GM18511 (cell line): ENCODE measurements at regions not wholly inside any gene's neighbourhood (a gene's known extent, or its start where the extent isn't known, plus 50 kb on each side); places are given as distances from the start of the nearest gene placed in this dataset.
"Not testable (repeated sequence)": the region's sequence is repeated elsewhere in the genome, so short reads cannot be mapped to it uniquely, and the experiment has no call there.

Source experiments
- ATAC-seq: cut with Tn5 transposase; IDR thresholded peaks from one replicate; pipeline ENCODE4 v1.9.1; 2021; ENCODE audit warnings: mild to moderate bottlenecking, moderate library complexity; ENCODE audit not compliant: unreplicated experiment

DNA sequence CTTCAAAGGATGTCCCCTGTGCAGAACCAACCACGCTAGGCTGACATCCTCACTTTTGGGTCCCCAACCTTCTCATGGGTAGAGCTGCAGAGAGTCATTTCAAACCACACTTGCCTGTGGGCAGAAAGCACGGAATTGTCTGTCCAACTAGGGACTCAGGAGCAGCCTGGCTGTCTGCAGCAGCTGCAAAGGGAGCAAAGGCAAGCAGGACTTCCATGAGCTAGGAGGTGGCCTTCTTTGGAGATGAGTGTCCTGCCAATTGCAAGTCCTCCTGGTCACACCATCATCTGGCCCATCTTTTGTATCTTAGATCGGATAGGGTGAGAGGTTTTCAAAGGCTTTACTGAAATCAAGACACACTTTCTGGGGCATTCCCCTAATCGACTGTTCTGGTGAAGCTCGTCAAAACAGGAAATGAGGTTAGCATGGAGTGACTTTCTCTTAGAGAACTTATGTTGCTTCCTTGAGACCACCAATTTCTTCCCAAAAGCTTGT is 222.3 kb upstream of the PLGLB2 start:
- peak; percentile 62 for ATAC-seq

DNA sequence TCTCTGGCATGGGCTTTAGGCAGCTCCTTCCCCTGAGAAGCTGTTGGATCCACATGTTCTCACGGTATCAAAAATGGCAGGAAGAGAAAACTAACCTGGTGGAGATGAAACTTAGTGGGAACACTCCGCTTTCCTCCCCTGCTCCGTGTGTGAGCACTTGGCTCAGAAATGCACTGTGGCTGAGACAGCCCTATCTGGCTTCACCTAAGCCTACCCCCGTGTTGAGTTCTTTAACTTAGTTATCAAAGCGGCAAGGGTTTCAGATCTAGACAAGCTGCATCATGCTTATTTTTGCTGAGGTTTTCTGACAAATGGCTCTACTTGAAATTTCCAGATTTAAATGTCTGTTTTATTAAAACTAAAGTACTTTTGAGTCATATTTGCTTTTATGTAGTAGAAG is 221.6 kb upstream of the PLGLB2 start:
- ATAC-seq = not testable (repeated sequence)

DNA sequence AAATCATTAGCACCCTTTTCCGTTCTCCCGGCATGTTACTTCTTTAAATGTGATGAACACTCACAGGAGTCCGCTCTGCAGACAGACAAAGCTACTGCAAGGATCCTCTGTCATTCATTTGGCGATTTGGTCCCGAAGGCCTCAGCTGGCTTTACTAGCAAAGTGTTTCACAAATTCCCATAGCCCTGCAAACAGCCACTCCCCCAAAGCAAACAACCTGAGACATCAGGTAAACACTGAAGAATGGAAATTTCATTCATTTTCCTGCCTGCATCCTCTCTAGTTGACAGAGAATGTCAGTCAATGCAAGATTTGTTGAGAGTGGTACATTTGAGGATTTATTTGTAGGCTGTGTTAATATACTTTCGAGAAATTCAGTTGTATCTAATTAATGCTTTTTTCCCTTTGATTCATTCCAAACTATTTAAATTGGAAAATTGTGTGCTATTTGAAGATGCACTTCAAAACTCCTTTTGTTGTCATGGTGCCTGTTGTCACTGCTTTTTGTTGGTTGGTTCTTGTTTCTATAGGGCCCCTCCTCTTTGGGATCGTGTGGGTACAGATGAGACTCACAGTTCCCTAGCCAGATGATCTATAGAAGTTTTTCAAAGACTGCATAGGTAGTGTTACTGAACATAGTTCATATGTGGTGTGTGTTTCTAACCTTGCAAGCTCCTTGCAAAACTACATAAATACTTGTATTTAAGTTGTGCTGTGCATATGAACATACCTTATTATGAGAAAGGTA is 215.7 kb upstream of the PLGLB2 start:
- not testable (repeated sequence) for ATAC-seq

DNA sequence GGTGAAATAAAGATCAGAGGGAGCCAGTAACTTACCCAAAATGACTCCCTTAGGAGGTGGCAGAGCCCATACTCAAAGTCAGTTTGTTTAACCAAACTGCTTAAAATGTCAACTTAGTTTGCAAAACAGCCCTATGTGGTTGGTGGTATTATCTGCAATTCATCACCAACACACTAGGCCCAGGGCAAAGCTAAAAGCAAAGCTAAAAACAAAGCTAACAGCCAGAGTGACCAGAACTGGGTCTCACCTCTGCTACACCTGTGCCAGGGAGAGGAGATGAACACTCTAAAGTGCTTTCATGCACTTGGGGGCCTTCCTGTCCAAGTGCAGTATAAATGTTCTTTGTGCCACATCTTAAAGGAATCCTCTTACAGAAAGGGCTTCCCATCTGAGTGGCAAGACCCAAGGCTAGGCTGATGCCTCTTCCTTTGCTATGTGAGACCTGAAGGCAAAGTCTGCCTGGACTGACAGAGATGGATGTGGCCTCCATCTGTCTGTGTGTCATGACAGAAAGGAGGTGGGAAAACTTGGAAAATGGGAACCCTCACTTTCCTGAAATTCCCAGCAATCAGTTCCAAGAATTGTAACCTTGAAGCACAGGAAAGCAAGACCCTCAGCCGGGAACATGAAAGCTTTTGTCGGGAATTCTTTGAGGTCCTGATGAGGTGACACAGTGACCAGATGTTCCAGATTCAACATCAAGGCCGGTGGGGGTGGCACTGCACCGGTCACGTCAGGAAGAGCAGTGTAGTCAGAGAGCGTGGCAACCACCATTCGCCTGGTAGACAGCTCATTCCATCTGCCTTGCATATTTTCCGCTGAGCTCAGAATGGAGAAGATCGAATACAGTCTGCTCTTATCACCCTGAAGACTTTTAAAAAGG is 214.3 kb upstream of the PLGLB2 start:
- not testable (repeated sequence) for ATAC-seq

DNA sequence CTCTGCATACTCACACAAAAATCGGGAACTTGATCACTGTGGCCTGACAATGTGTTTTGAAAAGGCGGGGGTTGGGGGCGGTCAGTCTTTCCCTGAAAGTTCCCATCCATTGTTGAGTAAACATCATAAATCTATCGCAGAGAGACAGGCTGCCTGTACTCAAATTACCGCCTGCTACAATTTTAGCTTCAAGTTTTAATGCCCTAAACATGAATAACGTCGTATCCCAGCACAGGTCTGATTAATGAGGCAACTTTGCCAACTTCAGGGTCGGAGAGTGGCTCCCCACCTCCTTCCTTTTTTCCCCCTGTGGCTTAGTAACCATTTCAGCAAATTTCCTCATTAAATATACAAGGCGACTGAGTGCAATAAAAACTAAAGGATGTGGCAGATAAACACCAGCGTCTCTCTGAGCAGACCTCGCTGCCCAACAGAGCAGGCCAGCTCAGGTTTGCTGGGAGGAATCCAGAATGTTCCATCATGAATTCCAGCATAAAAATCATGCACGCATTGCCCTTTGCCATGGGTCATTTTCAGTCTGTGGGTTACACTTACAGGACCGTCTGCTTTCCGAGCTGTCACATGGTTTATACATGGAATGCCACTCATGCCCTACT is 213.5 kb upstream of the PLGLB2 start:
- ATAC-seq = not testable (repeated sequence)

DNA sequence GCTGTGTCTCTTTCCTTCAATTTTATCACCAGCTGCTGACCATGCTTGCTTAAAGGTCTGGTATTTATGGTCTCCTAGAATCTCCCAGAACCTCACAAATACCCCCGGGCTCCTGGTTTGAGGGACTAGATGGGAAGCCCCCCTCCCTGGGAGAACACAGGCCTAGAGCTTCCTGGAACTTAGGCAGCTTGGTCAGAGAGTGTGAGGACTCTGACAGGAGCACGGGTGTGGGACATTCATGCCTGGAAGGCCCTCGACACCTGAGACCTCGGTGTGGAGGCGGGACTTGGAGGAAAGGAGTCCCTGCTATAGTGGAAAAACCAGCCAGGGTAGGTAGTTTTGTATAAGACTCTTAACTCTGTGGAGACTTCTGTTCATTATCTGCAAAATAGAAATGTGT is 211.5 kb upstream of the PLGLB2 start:
- ATAC-seq = not testable (repeated sequence)

GRCh38 chr2:87537251-87537671 is 210.6 kb upstream of the PLGLB2 start:
- not testable (repeated sequence) for ATAC-seq

DNA sequence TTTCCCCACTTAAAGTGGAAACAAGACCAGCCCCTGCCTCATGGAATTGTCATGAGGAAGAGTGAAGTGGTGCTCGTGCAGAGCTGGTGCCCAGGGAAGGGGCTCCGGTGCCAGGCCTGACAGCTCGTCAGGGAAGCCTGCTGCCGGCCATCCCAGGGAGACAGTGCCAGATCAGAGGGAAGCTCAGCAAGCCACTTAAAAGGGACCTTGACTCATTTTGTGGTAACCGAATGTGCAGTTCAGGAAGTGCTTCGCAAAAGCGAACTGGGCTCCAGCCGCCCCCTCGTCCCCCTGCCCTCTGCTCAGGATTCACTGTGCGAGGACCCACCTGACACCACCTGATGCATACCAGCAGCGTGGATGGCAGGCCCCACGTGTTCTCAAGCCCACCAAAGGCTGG is 209.6 kb upstream of the PLGLB2 start:
- ATAC-seq = not testable (repeated sequence)

- ATAC-seq = not testable (repeated sequence)
These were observed 208.5 kb upstream of the PLGLB2 start for GRCh38 chr2:87539151-87539943.

GRCh38 chr2:87540242-87540641 is 207.6 kb upstream of the PLGLB2 start:
- not testable (repeated sequence) for ATAC-seq

- not testable (repeated sequence) for ATAC-seq
These were observed 205.2 kb upstream of the PLGLB2 start for GRCh38 chr2:87542599-87543174.

DNA sequence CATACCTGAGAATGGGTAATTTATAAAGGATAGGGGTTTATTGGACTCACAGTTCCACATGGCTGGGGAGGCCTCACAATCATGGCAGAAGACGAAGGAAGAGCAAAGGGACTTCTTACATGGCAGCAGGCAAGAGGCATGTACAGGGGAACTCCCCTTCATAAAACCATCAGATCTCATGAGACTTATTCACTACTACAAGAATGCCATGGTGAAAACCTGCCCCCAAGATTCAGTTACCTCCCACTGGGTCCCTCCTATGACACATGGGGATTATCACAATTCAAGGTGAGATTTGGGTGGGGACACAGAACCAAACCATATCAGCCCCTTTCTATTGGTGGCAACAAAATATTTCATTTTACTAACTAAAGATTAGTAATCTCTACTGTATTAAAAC is 204.1 kb upstream of the PLGLB2 start:
- not testable (repeated sequence) for ATAC-seq

DNA sequence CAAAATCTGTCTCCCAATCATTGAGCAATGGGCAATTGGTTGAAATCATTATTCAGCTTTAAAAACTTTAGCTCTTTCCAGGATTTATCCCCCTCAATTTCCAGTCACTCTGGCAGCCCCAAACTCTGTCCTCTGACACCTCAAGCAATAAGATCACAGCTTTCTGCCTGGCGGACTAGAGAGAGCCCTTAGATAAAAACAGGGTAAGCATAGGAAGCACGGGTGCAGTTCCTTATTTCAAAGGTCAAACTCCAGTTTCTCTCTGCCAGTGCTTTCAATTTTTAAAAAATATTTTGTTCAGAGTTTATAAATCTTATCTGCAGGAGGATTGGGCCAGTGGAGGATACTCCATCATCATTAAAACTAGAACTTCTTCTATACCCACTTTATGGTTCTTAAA is 200.8 kb upstream of the PLGLB2 start:
- ATAC-seq = not testable (repeated sequence)

GRCh38 chr2:87547966-87548365 is 199.9 kb upstream of the PLGLB2 start:
- not testable (repeated sequence) for ATAC-seq

GRCh38 chr2:87548681-87549536 is 199.0 kb upstream of the PLGLB2 start:
- ATAC-seq = not testable (repeated sequence)

- not testable (repeated sequence) for ATAC-seq
These were observed 198.2 kb upstream of the PLGLB2 start for GRCh38 chr2:87549561-87550202.

DNA sequence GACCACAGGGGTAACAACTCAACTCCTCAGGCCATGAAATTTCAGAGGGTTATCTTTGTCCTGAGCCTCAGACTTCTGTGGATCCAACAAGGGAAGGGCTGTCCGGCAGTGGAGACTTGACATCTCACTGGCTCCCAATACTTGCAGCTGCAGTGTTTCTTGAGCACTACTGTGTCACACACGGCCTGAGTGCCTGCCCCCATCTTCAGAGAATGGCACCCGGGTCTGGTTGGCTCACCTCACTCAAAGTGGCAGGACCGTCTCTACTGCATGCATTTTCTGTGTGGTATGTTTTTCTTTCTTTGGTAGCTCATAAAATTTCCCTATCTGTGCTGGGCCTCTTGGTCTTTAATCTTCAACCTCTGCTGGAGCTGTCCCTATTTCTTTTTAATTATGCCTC is 193.2 kb upstream of the PLGLB2 start:
- not testable (repeated sequence) for ATAC-seq

- not testable (repeated sequence) for ATAC-seq
These were observed 192.8 kb upstream of the PLGLB2 start for GRCh38 chr2:87555082-87555481.

GRCh38 chr2:87559001-87559400 is 188.9 kb upstream of the PLGLB2 start:
- ATAC-seq = not testable (repeated sequence)
